GM12875 (cell line): ENCODE measurements at regions not wholly inside any gene's neighbourhood (a gene's known extent, or its start where the extent isn't known, plus 50 kb on each side); places are given as distances from the start of the nearest gene placed in this dataset.

Source experiments
- H3K4me3 ChIP-seq: one replicate; pipeline ENCODE4 v1.5.1; 2011; ENCODE audit warnings: low read depth, low read length, control low read depth
- CTCF ChIP-seq: IDR thresholded peaks from 2 replicates; pipeline ENCODE4 v1.5.1; 2011; ENCODE audit warnings: low read depth, mild to moderate bottlenecking, control low read depth, inconsistent platforms, low read length, moderate library complexity, borderline replicate concordance; ENCODE audit not compliant: insufficient read depth

GRCh38 chr5:112472614-112473013 lies 53.5 kb upstream of the EPB41L4A start:
- no peak for TF ChIP-seq CTCF
- no peak overlapping the region for H3K4me3 ChIP-seq

GRCh38 chr5:112473989-112474388 lies 54.9 kb upstream of the EPB41L4A start:
- no peak overlapping the region for H3K4me3 ChIP-seq
- TF ChIP-seq CTCF, result no peak

GRCh38 chr5:112475747-112476365 lies 56.8 kb upstream of the EPB41L4A start:
- H3K4me3 ChIP-seq, result no peak overlapping the region
- TF ChIP-seq CTCF, result no peak

GRCh38 chr5:112479418-112479817 lies 60.3 kb upstream of the EPB41L4A start:
- H3K4me3 ChIP-seq, result no peak overlapping the region
- no peak for TF ChIP-seq CTCF

- H3K4me3 ChIP-seq, result no peak overlapping the region
- no peak for TF ChIP-seq CTCF
Measured at GRCh38 chr5:112480501-112480900, 61.4 kb upstream of the EPB41L4A start.

- no peak for TF ChIP-seq CTCF
- H3K4me3 ChIP-seq, result no peak overlapping the region
Measured at GRCh38 chr5:112483704-112484103, 64.6 kb upstream of the EPB41L4A start.

GRCh38 chr5:112485934-112486355 lies 66.9 kb upstream of the EPB41L4A start:
- no peak overlapping the region for H3K4me3 ChIP-seq
- TF ChIP-seq CTCF, result no peak
